Retinal pigment epithelial cell (primary cell): ENCODE measurements at regions not wholly inside any gene's neighbourhood (a gene's known extent, or its start where the extent isn't known, plus 50 kb on each side); places are given as distances from the start of the nearest gene placed in this dataset.

Source experiments
- DNase-seq: peaks from one replicate; pipeline ENCODE4 v3.0.0-alpha.2; 2010; ENCODE audit warnings: low read depth
- H3K4me3 ChIP-seq: 2 replicates; pipeline ENCODE4 v1.5.1; 2011; ENCODE audit warnings: mild to moderate bottlenecking, low read length, control low read depth, moderate library complexity
- TF ChIP-seq, protein P1 (sequence below): conservative IDR thresholded peaks from 2 replicates; pipeline ENCODE4 v1.5.1; 2011; ENCODE audit warnings: low read depth, low read length, control low read depth, inconsistent platforms

DNA sequence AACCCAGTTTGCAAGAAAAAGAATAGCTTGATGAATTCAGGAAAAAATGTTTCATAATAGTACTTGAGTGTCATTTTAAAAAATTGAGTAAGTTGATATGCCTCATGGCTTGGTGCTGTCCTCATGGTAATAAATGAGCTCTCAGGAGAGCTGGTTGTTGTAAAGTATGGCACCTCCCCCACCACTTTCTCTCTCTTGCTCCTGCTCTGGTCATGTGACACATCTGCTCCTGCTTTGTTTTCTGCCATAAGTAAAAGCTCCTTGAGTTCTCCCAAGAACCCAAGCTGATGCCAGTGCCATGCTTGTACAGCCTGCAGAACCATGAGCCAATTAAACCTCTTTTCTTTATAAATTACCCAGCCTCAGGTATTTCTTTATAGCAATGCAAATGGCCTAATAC, 108.8 kb upstream of the CRBN start:
- TF ChIP-seq, protein P1, sequence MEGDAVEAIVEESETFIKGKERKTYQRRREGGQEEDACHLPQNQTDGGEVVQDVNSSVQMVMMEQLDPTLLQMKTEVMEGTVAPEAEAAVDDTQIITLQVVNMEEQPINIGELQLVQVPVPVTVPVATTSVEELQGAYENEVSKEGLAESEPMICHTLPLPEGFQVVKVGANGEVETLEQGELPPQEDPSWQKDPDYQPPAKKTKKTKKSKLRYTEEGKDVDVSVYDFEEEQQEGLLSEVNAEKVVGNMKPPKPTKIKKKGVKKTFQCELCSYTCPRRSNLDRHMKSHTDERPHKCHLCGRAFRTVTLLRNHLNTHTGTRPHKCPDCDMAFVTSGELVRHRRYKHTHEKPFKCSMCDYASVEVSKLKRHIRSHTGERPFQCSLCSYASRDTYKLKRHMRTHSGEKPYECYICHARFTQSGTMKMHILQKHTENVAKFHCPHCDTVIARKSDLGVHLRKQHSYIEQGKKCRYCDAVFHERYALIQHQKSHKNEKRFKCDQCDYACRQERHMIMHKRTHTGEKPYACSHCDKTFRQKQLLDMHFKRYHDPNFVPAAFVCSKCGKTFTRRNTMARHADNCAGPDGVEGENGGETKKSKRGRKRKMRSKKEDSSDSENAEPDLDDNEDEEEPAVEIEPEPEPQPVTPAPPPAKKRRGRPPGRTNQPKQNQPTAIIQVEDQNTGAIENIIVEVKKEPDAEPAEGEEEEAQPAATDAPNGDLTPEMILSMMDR = no peak

DNA sequence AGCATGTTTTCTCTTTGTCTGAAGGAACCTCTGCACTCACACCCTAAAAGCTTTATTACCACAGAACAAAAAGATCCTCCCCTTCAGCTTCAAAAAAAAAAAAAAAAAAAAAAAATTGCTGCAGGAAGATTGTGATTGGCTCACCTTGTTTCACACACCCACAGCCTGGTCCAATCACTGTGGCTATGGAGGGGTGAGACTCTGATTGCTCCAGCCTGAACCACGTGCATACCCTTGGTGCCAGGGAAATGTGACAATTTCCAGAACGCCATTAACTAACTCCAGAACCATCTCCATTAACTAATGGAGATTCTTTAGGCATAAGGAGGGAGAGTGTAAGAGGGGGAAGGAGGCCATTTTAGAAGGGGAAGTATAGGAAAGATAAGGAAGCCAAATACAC, 106.5 kb upstream of the CRBN start:
- no peak overlapping the region for H3K4me3 ChIP-seq
- TF ChIP-seq, protein P1 = no peak
- no peak for DNase-seq

More for the DNA sequence above, 108.8 kb upstream of the CRBN start:
- DNase-seq = no peak
- no peak overlapping the region for H3K4me3 ChIP-seq

DNA sequence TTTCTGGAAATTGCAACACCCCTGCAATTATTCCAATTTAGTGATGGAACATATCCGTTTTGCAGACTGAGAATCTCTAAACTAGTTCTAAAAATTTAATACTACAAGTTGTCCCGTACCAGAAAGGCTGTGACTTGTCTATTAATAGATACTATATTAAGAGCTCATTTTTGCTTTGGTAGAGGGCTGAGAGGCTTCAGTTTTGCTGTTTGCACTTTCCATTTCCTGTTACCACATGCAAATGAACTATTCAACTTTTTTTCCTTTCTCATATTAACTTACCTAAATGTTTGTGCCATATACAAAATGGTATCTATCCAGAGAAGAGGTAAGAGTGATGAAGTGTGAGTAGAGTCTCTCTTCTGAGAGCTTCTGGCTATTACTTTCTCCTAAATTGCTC, 101.5 kb upstream of the CRBN start:
- TF ChIP-seq, protein P1 = no peak
- no peak overlapping the region for H3K4me3 ChIP-seq
- DNase-seq = no peak

DNA sequence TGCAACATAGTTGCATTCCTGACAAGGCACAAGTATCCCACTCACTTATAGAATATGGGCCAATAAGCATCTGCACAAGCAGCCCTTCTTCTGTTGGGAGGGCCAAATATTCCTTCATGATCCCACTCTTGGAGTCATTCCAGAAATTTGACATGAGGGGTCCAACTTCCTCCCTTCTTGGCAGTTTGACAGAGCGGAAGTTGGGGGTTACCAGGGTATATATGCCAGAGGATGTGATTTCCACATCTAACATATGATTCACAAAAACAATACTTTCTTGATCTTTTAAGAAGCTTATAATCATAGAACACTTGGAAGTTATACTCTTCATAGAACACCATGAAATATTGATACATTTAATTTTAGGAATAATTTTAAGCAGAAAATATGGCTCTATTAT, 100.9 kb upstream of the CRBN start:
- TF ChIP-seq, protein P1 = no peak
- no peak for DNase-seq
- H3K4me3 ChIP-seq = no peak overlapping the region

DNA sequence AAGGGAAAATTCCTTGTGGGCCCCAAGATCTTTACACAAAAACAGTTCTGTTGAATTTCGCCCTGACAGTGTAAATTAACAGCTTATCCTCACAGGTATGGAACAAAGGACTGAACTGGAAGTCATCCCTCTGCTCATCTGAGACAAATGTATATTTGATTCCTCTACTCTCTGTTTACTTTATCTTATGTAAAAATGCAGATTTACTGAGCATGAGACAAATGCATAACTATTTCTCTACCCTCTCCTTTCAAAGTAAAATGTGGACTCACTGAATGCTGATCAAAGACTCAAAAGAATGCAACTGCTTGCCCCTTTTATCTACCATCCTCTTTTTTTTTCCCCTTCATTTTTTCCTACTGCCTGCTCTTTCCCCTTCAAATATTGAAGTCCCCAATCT, 98.6 kb upstream of the CRBN start:
- DNase-seq = no peak
- H3K4me3 ChIP-seq = no peak overlapping the region
- TF ChIP-seq, protein P1 = no peak

DNA sequence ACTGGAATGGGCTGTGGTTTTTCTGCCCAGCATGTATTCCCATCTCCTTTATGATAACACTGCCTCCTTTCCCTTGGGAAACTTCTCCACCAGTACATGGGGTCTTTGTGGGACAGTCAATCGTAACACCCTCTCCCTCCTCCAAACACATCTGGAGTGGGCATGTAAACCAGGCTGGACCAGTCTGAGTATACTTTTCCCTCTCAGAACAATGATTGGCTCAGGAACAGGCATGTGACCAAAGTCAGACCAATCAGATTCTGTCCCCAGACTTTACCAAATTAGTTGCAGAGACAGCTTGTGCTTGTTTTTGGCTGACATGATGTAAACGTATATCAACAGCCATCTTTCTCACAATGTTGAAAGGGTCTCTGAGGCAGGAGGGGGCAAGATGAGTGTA, 97.1 kb upstream of the CRBN start:
- TF ChIP-seq, protein P1 = no peak
- H3K4me3 ChIP-seq = no peak overlapping the region
- no peak for DNase-seq

DNA sequence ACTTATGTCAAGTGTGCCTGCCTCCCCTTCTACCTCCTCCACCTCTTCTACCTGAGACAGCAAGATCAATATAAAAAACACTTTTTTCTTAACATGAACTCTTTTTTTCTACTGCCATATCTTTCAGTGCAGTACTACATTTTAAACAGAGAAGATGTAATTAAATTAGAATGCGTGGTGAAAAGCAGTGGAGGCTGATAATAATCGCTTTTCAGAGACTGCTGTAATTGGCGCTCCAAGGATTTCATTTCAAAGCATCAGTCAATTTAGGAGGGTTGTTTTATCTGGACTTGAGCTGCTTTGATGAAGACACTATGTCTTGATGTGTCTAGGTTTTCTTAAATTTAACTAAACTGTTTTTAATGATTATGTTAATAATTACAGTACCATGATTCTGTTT, 85.3 kb upstream of the CRBN start:
- DNase-seq = no peak
- TF ChIP-seq, protein P1 = no peak
- H3K4me3 ChIP-seq = no peak overlapping the region
